ENCODE measurements at regions not wholly inside any gene's neighbourhood (a gene's known extent, or its start where the extent isn't known, plus 50 kb on each side); places are given as distances from the start of the nearest gene placed in this dataset.
"Not testable (repeated sequence)": the region's sequence is repeated elsewhere in the genome, so short reads cannot be mapped to it uniquely, and the experiment has no call there.

DNA sequence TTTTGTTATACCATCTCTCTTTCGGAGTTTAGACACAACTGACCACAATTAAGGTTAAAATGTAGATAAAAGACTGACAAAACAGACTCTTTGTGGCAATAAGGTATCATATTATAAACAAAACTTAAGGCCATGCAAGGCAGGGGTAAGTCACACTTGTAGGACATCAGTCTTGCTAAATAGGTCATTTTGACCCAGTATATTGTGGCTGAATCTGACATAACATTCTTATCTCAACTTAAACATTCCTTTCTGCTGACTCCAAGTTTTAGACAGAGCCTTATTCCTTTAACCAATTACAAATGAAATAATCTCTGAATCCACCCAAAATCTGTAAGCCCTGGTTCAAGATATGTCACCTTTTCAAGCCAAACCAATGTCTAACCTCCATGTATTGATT lies 733.4 kb upstream of the B3GALT2 start:
- no peak for DNase-seq

DNA sequence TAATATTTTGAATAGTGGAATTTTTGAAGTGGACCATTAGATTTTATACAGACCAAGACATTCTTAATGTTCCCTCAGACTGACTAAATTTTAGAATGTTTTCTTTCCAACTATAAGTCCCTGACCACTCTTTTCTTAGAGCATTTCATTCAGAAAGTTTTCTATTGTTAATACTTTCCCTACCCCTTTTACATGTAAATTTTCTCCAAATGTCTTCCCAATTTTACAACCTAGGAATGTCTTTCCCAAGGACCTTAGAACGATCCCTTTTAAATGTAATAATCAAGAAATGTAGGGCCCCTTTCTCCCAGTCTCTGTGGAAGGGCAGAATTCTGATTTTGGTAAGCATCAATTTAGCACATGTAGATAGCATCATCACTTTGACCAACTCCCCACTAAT lies 730.0 kb upstream of the B3GALT2 start:
- no peak for DNase-seq

DNA sequence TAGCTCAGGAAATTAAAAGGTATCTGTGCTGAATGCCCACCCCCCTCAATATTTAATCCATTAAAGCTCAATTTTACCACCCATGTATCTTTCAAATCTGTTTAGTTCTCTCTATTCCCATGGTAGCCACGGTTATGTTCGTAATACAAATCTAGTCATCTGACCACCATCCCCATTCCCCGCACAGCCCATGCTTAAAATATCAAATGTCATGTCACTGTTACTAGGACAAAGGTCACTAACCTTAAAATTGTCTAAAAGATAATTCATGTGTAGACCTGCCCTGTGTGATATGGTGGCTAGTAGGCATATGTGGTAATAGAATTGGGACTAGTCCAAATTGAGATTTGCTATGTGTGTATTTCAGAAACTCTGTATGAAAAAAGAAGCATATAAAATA lies 728.5 kb upstream of the B3GALT2 start:
- no peak for DNase-seq

DNA sequence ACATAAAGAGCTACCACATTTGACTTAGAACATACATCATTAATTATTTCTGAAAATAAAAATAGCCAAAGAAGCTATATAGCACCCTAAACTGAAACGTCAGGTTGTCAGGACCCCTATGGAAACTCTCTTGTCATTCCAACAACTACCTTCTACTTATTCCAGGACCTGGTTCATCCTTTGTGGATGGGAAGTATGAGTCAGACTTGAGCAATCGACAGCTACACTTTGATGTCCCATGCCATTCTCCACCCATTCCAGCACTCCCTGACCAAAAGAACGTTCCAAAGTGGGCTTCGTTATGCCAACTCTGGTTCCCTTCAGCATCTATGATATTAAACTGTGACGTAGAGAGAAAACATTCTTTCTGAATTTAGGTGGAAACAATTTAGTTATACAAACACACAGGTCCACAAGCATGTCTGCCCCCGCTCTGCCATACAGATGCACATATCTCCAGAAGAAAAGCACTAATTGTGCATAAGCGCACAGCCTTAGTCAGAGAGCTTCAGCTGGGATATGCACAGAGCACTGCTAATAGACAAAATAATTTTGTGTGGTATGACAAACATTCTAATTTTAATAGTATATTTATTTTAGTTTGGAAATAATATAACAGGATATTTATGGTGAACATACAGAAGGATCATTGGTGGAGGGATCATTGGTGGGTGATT lies 723.1 kb upstream of the B3GALT2 start:
- no peak for DNase-seq

DNA sequence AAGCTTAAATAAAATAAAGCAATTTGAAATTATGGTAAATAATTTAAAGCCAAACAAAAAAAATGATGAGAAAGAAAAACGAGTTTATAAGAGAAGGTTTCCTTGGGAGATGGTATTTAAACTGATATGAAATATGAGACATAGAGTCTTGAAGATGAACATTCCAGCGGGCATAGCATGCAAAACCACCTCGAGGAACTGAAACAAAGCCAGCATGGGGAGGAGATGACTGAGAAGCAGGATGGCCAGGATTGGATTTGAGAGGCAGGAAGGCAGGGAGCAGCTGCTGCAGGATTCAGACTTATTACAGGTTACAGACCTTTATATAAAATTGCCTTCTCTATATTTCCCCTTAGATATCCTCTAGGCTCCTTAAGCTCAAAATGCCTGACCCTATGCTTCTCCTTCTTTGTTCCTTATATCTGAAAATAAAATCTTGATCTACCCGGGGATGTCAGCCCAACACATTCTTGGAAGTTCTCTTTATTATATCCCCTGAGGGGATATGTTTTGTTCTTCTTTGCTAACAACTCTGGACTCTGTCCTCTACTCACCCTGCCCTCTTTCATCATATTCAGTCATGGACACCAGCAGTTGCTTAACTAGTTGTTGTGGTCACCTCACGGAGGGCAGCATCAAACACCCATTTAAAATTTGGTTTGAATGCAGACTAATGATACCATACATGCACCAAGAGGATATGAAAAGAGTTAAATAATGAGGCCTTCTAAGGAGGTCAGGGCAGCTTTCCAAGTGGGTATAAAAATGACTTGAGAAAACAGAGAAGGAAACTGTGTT lies 719.1 kb upstream of the B3GALT2 start:
- no peak for DNase-seq

DNA sequence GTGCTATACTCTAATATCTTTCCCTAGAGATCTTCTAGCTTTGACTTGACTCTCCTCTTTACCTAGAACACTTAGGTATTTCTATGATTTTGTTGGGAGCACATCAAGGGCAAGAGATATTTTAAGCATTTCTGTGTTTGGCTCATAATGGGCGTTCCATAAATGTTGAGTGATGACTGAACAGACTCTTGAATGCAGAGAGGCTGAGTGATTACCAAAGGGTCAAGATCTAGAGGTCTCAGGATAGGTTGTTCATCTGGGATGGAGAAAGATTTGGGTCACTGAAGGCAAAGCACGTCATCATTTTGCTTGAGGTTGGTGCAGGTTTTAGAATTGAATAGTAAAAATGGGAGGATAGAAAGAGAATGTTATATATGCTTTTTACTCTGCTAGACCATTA lies 705.4 kb upstream of the B3GALT2 start:
- DNase-seq = no peak

DNA sequence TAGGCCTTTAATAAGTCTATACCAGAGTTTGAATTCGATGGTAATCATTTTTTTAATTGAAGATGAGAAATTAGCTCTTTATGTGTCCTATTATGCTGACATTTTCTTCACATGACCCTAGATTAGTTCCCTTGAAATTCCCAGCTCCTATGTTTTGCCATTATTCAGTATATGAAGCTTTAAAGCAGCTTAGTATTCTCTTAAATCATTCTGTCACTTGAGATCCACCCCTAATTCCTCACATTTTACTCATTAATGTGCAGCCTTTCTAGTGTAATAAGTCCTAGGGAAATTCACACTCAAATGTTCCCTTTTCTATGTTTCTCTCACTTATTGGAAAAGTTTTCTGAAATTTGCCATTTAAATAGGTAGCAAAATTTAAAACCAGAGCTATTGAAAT lies 704.5 kb upstream of the B3GALT2 start:
- no peak for DNase-seq

DNA sequence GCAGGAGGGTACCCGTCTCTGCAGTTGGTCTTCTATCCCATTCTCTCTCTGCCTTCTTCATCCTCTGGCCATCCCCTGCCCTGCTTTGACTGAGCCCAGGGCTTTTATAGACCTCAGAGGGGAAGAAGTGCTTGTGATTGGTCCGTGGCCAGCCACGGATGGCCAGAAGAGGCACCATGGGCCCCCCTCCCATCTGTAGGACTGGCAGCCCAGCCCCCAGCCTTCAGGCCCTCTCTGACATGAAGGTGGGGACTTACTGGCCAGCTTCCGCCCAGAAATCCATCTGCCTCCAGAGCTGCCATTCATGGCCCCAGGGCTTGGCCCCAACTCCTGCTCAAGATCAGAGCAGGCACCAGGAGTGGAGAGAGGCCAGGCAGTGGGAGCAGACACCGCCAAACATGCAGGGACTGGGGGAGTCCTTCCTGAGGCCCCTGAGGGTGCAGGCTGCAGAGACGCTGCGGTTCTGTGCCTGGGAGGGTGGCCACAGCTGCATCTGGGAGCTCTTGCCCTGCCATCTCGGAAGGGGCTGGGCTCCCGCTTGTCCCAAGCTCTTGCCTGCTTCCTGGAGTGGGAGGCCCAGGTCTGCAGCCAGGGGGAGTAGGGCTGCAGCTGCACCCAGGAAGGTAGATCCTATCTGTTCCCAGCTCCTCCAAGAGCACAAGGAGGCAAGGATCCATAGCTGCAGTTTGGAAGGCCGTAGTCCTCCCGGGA lies 698.6 kb upstream of the B3GALT2 start:
- DNase-seq = no peak

DNA sequence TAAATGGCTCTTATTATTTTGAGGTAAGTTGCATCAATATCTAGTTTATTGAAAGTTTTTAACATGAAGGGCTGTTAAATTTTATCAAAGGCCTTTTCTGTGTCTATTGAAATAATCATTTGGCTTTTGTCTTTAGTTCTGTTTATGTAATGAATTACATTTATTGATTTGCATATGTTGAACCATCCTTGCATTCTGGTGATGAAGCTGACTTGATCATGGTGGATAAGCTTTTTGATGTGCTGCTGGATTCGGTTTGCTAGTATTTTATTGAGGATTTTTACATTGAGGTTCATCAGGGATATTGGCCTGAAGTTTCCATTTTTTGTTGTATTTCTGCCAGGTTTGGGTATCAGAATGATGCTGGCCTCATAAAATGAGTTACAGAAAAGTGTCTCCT lies 691.5 kb upstream of the B3GALT2 start:
- not testable (repeated sequence) for DNase-seq

DNA sequence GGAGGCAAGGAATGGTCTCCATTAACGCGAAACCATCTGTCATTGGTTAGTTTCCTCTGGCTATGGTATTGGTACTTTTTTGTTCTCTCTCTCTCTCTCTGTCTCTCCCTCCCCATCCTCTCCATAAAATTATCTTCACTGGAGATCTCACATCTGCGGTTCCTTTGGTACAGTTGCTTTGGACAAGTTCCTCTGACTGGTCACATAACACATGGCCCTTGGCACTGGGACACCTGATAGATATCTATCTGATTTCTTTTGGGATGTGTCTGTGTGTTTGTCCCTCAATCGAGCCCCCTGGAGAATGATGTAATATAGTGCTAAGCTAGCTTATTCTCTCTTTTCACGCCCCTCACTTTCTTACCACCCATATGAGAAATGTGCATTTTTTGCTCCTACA lies 682.0 kb upstream of the B3GALT2 start:
- DNase-seq = no peak

DNA sequence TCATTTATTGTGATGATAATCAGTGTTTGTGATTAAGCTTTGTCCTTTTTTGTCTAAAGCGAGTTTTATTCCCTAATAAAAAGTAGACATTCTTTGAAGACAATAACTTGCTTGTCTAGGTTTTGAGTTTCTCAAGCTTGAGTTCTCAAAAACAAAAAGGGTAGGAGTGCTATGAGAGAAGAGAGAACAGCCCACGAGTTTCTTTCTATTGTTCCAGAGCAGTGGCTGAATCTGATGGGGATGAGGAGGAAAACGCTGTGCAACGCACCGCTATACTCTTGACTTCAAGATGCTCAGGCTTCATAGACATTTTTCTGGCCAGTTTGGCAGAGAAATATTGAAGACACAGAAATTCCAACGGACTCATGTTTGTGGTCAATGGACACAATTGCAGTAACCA lies 669.8 kb upstream of the B3GALT2 start:
- no peak for DNase-seq

DNA sequence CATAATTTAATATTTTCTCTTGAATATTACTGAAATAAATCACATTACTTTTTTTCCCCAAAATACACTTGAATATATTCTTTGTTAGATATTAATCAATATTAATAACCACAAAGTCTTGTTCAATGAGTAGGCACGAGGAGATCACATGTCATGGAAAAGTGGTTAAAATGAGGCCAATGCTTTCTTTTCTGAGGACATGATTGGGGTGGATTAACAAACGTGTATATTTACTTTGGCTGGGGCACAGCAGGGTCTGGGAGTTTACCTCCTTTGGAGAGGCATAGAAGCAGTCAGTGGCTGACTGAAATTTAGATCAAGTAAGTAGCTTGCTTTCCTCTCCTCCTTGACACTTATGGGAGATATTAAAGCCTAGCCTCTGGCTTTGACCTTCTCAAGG lies 664.3 kb upstream of the B3GALT2 start:
- DNase-seq = no peak

DNA sequence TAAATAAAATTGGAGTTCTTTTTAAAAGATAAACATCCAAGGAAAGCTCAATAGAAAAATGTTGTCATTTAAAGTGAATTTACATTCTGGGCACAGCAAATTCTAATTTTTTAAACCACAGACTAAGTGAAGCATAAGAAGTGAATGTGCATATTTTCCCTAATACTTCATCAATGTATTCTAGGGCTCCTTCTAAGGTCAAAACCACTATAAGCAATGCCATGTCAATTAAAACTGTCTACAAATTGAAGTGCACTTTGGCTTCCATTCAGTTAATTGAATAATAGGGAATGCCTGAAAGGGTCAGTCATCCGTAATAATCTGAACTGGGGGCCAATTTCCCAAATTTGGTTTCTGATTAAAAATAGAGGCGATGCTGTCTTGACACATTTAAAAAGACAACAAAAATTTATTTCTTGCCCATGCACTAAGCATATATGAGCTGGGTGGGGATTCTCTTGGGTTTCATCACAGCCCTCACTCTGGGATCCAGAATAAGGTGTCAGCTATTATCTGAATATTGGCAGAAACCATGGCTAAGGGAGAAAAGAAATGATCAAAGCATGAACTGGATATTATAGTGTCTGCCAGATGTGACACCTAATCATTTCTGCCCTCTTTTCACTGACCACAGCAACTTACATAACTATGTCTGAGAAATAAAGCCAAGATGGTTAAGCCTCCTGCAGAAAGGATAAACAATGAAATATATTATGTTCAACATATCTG lies 660.6 kb upstream of the B3GALT2 start:
- DNase-seq = no peak

DNA sequence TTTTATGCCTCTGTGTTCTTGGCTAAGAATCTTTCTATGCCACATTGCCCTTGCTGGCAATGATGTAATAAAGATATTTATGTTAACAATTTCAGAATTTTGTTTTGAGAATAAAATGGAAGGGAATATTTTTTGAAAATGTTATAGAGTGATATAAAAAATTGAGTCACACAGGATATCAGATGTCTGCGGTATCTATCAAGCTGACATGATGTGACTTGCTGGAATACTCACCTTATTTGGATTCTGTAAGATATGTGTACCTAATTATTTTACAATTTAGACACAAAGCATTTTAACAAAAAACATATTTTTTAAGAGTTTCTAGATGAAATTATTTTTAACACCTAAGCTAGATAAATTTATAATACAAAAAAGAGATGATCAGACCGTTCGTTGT lies 660.0 kb upstream of the B3GALT2 start:
- no peak for DNase-seq

DNA sequence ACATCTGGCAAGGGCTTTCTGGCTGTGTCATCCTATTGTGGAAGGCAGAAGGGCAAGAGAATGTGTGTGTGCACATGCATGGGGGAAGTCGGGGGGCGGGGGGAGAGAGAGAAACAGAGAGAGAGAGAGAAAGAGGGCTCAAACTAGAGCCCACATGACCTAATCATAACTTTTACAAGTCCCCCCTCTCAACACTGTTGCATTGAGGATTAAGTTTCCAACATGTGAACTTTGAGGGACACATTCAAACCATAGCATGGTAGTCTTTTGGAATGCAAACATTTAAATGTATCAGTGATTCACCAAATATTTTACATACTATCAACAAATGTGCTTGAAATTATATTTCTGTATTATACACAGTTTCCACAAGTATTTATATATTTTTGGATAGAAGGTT lies 655.4 kb upstream of the B3GALT2 start:
- no peak for DNase-seq

DNA sequence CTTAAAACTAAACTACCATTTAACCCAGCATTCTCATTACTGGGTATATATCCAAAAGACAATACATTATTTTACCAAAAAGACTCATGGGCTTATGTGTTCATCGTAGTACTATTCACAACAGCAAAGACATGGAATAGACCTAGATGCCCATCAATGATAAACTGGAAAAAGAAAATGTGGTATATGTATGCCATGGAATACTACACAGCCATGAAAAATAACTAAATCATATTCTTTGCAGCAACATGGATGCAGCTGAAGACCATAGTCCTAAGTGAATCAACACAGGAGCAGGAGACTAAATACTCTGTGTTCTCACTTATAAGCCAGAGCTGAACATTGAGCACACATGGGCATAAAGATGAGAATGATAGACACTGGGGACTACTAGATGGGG lies 645.1 kb upstream of the B3GALT2 start:
- no peak for DNase-seq

DNA sequence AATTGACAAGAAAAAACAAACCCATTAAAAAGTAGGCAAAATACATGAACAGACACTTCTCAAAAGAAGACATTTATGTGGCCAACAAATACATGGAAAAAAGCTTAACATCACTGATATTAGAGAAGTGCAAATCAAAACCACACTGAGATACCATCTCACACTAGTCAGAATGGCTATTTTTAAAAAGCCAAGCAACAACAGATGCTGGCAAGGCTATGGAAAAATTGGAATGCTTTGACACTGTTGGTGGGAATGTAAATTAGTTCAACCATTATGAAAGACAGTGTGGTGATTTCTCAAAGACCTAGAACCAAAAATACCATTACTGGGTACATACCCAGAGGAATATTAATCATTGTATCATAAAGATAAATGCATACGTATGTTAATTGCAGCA lies 641.1 kb upstream of the B3GALT2 start:
- no peak for DNase-seq

DNA sequence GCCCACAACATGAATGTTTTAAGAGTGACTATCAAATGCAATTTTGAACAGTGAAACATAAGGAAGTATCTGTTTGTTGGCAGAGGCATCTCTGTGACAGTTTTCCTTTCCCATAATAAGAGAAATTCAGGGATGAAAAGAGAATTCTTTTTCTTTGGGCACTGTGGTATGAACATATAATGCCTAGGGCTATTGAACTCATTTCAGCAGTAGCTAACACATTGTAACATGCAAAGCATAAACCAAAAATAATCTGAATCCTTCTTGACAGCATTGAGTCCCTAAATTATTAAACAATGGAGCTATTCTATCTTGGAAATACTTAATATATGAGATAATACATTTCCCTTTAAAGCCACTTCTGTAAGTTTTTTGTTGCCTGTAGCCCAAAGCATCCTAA lies 633.0 kb upstream of the B3GALT2 start:
- DNase-seq = no peak

DNA sequence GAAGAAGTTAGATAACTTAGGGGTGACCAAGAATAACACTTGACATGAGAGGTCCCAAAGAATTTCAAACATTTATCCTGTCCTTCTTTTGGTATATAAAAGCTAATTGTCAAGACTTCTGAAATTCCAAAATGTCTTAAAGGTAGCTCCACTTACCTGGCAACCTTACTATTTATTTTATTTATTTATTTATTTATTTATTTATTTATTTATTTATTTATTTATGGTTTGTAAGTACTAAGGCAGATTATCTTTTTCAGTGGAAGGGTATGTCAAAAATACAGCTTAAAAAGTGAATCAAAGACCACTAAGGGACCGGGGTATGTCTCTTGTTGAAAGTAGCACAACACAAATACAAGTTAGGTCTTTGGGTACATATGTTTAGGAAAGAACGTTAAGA lies 620.8 kb upstream of the B3GALT2 start:
- DNase-seq = no peak

DNA sequence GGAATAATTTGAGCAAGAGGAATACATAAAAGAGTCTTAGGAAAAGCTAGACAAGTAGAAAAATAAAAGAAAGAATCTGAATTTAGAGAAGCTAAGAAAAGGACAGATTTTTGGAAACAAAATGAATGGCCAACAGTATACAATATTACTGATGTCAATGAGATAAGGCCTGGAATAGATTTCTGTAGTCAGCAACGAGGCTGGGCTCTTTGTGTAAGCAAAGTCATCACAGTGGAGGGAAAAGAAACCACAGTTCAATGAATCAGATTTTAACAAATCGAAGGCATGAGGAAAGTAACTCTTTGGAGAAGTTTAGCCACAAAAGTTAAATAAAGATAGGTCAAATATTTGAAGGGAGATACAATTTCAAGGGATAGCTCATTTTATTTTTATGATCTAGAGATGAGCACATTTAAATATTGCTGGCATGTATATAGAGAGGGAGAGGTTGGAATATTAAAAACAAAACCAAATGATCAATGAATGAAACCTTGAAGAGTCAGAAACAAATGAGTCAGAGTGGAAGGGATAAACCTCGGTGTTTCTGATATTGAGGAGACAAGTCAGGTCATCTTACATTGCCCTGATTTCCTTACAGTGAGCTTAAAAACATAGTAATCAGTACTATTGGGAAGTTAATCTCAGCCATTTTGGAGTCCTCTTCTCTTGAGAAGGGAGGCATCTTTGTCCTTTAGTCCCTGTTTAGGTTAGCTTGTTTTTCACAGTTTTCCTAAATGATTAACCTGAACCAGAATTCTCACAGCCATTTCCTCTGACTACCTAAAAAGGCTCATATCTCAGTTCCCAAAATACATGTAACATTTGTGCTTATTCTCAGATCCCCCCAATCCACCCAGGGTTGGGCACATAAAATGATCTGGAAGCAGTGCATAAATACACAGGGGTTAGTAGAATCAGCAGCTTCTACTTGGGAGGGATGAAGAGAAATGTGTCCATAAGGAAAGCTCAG lies 620.0 kb upstream of the B3GALT2 start:
- DNase-seq = no peak

DNA sequence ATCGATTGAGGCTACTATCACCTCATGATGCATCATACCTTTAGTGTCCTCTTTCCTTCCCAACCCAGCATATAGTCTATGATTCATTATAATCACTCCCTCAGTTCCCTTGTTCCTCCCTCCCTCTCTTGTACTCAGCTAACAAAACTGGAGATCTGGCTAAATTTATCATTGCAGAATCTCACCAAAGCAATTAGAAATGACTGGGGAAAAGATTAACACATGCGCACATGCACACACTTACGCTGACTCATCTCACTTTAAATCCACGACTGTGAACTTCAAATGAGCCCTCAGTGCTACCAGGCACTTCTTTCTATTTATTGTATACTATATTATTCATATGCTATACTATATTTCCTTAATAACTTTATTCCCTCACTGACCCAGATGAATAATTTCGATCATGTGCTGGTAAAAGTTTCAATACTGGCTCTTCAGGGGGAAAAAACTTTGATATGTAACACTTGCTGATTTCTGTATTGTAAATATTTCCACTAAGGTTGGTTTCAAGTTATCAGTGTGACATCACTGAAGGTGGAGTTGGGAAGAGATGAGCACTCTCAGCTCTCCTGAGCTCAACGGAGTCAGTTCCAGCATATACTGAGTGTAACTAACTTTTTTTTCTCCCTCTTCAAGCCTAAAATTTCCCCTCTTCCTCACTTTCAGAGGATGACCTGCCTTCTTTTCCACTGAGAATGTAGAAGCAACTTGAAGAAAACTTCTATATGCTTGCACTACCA lies 613.7 kb upstream of the B3GALT2 start:
- DNase-seq = no peak

DNA sequence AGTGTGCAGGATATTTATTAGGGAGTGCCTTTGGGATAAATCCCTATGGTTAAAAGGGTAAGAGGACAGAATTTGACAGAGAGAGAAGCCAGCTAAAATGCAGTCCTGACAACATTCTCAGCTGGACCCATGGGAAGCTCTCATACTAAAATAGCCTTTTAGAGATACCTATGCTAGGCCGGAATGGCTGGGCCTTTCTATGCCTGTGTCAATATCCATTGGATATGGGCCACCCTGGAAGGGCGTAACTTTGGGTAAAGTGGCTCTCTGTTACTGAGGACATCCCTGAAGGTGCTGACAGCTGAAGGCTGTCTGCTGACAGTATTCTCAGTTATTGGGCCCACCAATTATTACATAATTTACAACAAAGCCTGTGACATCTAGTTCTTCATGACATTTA lies 613.0 kb upstream of the B3GALT2 start:
- DNase-seq = no peak

Measured in hematopoietic multipotent progenitor cell treated with erythropoietin and hydrocortisone succinate and interleukin-3 and kit ligand, for 6 days (in vitro differentiated cells).